Activated CD8-positive, alpha-beta T cell treated with anti-CD3 and anti-CD28 coated beads for 36 hours (primary cell): ENCODE measurements at regions not wholly inside any gene's neighbourhood (a gene's known extent, or its start where the extent isn't known, plus 50 kb on each side); places are given as distances from the start of the nearest gene placed in this dataset.

Experiments
- ATAC-seq: fragments of 200-7000 bp; cut with Tn5 transposase; one replicate; pipeline ENCODE4 v1.10.0; 2021; ENCODE audit warnings: mild to moderate bottlenecking, moderate library complexity
- CTCF ChIA-PET: fragments of 350-600 bp; sonication (Branson Sonifier 250); formaldehyde crosslinking; loops from one replicate; lab custom pipeline; 2021; ENCODE audit warnings: antibody characterized with exemption; lab: Charles Lee
- POLR2A ChIA-PET: fragments of 350-600 bp; sonication (Branson Sonifier 250); formaldehyde crosslinking; loops from one replicate; lab custom pipeline; 2021; ENCODE audit warnings: antibody characterized with exemption; lab: Charles Lee
- DNase-seq: peaks from one replicate; pipeline ENCODE4 v3.0.0-alpha.2; 2020
- H3K27ac Mint-ChIP-seq: one replicate; pipeline ENCODE4 v1.8.0; 2021; ENCODE audit warnings: mild to moderate bottlenecking, mixed read lengths
- H3K27me3 Mint-ChIP-seq: one replicate; pipeline ENCODE4 v1.8.0; 2021; ENCODE audit warnings: mixed read lengths
- H3K36me3 Mint-ChIP-seq: one replicate; pipeline ENCODE4 v1.8.0; 2021; ENCODE audit warnings: low read depth, mixed read lengths
- H3K4me1 Mint-ChIP-seq: one replicate; pipeline ENCODE4 v1.8.0; 2021; ENCODE audit warnings: low read depth, mixed read lengths
- H3K4me3 Mint-ChIP-seq: one replicate; pipeline ENCODE4 v1.8.0; 2021; ENCODE audit warnings: mild to moderate bottlenecking, moderate library complexity, mixed read lengths
- H3K9me3 Mint-ChIP-seq: one replicate; pipeline ENCODE4 v1.8.0; 2021; ENCODE audit warnings: mixed read lengths
- intact Hi-C: fragments of 100-400 bp; cut with micrococcal nuclease; formaldehyde crosslinking; loops from one replicate; pipeline ENCODE4 v1.10.0; 2022
- TF ChIP-seq, protein P1 (sequence below): fragments of 200-600 bp; IDR thresholded peaks from one replicate; pipeline ENCODE4 v1.8.0; 2022; ENCODE audit warnings: antibody characterized with exemption, mild to moderate bottlenecking

DNA sequence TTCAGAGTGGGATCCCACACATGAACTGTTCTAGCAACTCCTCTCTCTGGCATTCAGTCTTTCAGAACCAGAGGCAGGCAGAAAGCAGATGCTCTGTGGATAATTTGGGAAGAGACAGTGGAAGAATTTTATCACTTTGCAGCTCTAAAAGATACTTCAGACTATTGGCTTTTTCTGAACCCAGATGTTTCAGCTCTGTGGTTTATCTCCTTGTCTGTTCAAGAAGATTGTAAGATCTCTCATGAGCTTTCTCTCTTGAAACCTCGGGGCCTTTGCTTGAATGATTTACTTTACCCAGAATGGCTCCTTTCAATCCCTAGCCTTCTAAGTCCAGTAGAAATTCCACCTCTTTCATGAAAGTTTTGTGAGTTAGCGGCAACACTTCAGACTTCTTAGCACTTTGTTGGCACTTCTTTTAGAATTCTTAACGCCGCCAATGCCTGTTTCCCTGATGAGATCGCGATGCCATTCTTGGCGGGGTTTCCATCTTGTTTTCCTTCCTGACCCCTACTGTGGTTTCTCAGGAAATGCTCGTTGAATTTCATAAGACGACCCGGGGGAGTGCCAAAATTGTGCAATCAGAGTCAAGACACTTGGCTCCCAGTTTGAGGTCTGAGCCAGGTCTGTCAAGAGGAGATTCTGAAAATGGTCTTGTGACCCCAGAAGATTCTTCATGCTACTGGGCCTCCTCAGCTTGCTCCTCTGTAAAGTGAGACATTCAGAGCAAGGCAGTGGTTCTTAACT, 107.0 kb upstream of the PRICKLE1 start:
- ChIA-PET POLR2A (no interaction called here), CTCF (no interaction called here)
- Mint-ChIP-seq H3K27me3 (no peaks in the 10 kb centered on the region), H3K36me3 (no peaks in the 10 kb centered on the region), H3K4me3 (no peak overlapping the region), H3K27ac (no peak overlapping the region), H3K4me1 (peaks cover 2% of the 10 kb centered on the region), H3K9me3 (peaks cover 1% of the 10 kb centered on the region)
- TF ChIP-seq, protein P1, sequence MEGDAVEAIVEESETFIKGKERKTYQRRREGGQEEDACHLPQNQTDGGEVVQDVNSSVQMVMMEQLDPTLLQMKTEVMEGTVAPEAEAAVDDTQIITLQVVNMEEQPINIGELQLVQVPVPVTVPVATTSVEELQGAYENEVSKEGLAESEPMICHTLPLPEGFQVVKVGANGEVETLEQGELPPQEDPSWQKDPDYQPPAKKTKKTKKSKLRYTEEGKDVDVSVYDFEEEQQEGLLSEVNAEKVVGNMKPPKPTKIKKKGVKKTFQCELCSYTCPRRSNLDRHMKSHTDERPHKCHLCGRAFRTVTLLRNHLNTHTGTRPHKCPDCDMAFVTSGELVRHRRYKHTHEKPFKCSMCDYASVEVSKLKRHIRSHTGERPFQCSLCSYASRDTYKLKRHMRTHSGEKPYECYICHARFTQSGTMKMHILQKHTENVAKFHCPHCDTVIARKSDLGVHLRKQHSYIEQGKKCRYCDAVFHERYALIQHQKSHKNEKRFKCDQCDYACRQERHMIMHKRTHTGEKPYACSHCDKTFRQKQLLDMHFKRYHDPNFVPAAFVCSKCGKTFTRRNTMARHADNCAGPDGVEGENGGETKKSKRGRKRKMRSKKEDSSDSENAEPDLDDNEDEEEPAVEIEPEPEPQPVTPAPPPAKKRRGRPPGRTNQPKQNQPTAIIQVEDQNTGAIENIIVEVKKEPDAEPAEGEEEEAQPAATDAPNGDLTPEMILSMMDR: no peak
- intact Hi-C loops: no loop called here
- DNase-seq: no peak
- no peak for ATAC-seq

DNA sequence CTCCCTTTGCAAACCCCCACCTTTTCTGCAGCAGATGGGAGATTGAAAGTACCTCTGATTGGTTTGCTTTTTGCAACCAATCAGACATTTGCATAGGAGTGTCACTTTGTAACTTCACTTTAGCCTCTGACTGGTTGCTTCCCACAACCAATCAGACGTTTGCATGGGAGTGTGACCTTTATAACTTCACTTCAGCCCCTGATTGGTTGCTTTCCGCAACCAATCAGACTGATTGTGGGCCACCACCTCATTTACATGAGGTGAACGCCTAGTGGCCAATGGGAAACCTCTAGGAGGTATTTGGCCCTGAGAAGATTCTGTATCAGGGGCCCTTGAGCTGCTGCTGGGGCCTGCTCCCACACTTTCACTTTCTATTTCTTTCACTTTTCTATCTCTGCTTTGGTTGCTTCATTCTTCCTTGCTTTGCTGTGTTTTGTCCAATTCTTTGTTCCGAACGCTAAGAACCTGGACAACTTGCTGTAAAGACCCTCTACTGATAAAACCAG, 106.0 kb upstream of the PRICKLE1 start:
- Mint-ChIP-seq H3K4me3 (no peak overlapping the region), H3K27ac (no peak overlapping the region), H3K36me3 (no peaks in the 10 kb centered on the region), H3K27me3 (no peaks in the 10 kb centered on the region), H3K9me3 (peaks cover 1% of the 10 kb centered on the region), H3K4me1 (peaks cover 2% of the 10 kb centered on the region)
- ChIA-PET CTCF (no interaction called here), POLR2A (no interaction called here)
- TF ChIP-seq, protein P1: no peak
- DNase-seq (no peak), ATAC-seq (no peak)
- intact Hi-C loops: no loop called here

DNA sequence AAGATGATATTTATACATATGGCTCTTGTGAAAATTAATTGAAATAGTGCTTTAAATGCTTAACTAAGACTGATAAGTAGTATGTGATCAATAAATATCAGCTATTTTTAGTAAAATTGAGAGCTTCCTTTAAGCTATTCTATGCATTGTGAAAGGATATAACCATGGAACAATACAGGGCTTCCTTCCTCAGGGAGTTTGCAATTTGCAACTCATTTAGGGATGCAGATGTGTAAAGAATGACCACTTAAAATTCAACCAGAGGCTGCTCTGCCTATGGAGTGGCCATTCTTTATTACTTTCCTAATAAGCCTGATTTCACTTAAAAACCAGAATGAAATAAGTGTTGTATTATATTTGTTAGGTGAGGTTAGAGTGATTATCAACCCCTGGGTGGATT, 103.2 kb upstream of the PRICKLE1 start:
- no peaks in the 10 kb centered on the region for H3K36me3 Mint-ChIP-seq
- TF ChIP-seq, protein P1: no peak
- POLR2A ChIA-PET: no interaction called here
- H3K27me3 Mint-ChIP-seq: no peaks in the 10 kb centered on the region
- H3K4me1 Mint-ChIP-seq: peaks cover 2% of the 10 kb centered on the region
- CTCF ChIA-PET: no interaction called here
- H3K4me3 Mint-ChIP-seq: no peak overlapping the region
- DNase-seq (no peak), ATAC-seq (no peak)
- intact Hi-C loops: no loop called here
- no peak overlapping the region for H3K27ac Mint-ChIP-seq
- peaks cover 1% of the 10 kb centered on the region for H3K9me3 Mint-ChIP-seq

DNA sequence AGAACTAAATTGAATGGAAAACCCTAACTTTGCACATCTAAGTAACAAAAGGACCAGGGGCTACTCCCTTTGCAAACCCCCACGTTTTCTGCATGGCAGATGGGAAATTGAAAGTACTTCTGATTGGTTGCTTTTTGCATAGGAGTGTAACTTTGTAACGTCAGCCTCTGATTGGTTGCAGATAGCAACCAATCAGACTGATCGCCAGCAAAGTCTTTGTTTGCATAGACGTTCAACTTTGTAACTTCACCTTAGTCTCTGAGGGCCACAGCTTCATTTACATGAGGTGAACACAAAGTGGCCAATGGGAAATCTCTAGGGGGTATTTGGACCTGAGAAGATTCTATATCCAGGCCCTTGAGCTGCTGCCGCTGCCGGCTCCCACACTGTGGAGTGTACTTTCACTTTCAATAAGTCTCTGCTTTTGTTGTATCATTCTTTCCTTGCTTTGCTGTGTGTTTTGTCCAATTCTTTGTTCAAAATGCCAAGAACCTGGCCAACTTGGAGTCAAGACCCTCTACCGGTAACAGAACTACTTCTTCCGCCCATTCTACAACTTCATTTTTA, 102.5 kb upstream of the PRICKLE1 start:
- Mint-ChIP-seq H3K36me3 (no peaks in the 10 kb centered on the region), H3K27me3 (no peaks in the 10 kb centered on the region), H3K27ac (no peak overlapping the region), H3K4me3 (no peak overlapping the region), H3K9me3 (peaks cover 1% of the 10 kb centered on the region), H3K4me1 (peaks cover 2% of the 10 kb centered on the region)
- intact Hi-C loops: no loop called here
- ATAC-seq (no peak), DNase-seq (no peak)
- POLR2A ChIA-PET: no interaction called here
- TF ChIP-seq, protein P1: no peak
- CTCF ChIA-PET: no interaction called here

DNA sequence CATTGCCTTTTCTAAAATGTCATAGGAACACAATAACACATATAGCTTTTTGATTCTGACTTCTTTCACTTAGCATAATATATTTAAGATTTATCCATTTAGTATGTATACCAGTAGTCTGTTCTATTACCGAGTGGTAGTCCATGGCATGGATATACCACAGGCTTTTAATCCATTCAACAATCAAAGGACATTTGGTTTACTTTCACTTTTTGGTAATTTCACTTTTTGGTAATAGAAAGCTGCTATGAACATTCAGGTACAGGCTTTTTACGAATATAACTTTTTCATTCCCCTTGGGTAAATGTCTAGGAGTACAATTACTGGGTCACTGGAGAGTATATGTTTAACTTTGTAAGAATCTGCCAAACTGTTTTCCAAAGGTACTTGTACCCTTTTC, 100.7 kb upstream of the PRICKLE1 start:
- intact Hi-C loops: no loop called here
- Mint-ChIP-seq H3K9me3 (peaks cover 1% of the 10 kb centered on the region), H3K4me3 (no peak overlapping the region), H3K4me1 (no peaks in the 10 kb centered on the region), H3K36me3 (no peaks in the 10 kb centered on the region), H3K27ac (no peak overlapping the region), H3K27me3 (no peaks in the 10 kb centered on the region)
- POLR2A ChIA-PET: no interaction called here
- DNase-seq: no peak
- ATAC-seq: no peak
- CTCF ChIA-PET: no interaction called here
- TF ChIP-seq, protein P1: no peak
